Activated CD8-positive, alpha-beta memory T cell treated with anti-CD3 and anti-CD28 coated beads for 36 hours (primary cell): ENCODE measurements at regions not wholly inside any gene's neighbourhood (a gene's known extent, or its start where the extent isn't known, plus 50 kb on each side); places are given as distances from the start of the nearest gene placed in this dataset.

Experiments used
- CTCF ChIA-PET: fragments of 350-600 bp; sonication (Branson Sonifier 250); formaldehyde crosslinking; loops from one replicate; lab custom pipeline; 2021; ENCODE audit warnings: antibody characterized with exemption; lab: Charles Lee
- POLR2A ChIA-PET: fragments of 350-600 bp; sonication (Branson Sonifier 250); formaldehyde crosslinking; loops from one replicate; lab custom pipeline; 2021; ENCODE audit warnings: antibody characterized with exemption; lab: Charles Lee

- ChIA-PET CTCF (no interaction called here), POLR2A (no interaction called here)
Observed at GRCh38 chr6:19059102-19059501, 672.0 kb downstream of the RNF144B start.

DNA sequence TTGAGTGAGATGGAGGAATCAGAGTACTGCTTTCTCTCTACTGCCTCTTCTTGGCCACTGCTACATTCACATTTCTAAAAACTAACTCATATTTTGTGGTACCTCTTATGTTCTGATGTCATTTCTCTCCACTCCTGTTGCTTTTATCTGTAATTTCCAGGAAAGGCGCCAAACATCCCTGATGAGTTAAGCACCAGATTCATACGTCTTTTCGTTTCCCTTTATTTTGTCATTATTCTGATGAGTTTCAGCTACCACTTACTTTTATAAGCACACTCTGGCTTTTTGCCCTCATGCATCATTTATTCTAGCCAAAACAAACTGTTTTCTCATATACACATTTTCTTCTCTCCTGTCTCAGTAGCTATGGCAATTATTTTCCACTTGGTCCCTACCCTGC, 680.0 kb downstream of the RNF144B start:
- POLR2A ChIA-PET: no interaction called here
- CTCF ChIA-PET: no interaction called here

GRCh38 chr6:19070520-19070919, 683.4 kb downstream of the RNF144B start:
- ChIA-PET CTCF (no interaction called here), POLR2A (no interaction called here)

GRCh38 chr6:19083801-19084200, 696.7 kb downstream of the RNF144B start:
- ChIA-PET CTCF (no interaction called here), POLR2A (no interaction called here)

DNA sequence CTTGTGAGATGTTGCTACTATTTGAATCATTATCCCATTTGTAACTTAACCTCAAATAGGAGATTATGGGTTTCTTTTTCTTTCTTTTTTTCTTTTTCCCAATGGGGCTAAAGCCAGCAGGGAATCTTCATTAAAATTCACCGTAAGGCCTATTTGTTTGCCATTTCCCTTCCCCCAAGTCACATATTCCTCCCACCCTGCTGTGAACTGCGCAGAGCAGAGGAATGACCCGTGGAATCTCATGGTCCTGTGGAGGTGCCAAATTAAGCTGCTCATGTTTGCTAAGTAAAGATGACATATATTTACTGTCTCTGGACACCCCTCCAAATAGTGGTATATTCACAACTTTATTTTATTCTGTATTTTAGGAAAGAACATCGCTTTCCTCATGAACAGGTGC, 699.3 kb downstream of the RNF144B start:
- CTCF ChIA-PET: no interaction called here
- POLR2A ChIA-PET: no interaction called here

- ChIA-PET POLR2A (no interaction called here), CTCF (no interaction called here)
Observed at GRCh38 chr6:19087296-19087695, 700.1 kb downstream of the RNF144B start.

DNA sequence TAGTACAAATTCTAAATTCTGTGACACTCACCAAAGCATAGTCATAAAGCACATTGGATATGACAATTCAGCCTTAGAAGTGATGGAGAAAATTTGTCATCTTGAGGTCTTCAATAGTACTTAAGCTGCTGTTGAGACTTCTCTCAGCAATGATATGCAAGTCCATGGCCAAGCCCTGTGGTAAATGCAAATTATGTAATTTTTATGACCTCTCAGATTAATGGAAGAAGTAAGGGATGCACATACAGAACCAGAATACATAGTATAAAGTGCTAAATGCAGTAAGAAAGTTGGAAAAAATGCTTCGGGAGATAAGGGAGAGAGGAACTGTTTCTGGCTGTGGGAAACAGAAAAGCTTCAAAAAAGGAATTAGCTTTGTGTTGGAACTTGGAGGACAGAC, 700.7 kb downstream of the RNF144B start:
- ChIA-PET CTCF (no interaction called here), POLR2A (no interaction called here)

- ChIA-PET CTCF (no interaction called here), POLR2A (no interaction called here)
Observed at GRCh38 chr6:19100752-19101151, 713.6 kb downstream of the RNF144B start.

DNA sequence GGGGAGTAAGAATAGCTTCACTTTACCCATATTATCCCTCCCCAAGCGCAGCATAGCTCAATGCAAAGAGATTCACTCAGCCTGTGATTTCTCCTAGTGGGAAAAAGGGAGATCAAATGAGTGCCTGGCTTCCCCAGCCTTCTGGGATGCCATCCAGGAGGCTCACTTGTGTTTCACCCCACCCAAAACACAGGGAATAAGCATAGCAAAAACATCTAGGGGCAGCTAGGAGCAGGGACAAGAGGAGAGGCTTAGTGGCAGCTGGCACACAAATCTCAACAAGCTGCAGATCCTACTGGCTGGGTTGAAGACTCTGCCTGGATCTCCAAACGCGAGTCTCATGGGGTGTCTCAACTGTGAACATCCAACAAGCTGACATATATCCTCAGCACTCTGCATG, 715.8 kb downstream of the RNF144B start:
- POLR2A ChIA-PET: no interaction called here
- CTCF ChIA-PET: no interaction called here

DNA sequence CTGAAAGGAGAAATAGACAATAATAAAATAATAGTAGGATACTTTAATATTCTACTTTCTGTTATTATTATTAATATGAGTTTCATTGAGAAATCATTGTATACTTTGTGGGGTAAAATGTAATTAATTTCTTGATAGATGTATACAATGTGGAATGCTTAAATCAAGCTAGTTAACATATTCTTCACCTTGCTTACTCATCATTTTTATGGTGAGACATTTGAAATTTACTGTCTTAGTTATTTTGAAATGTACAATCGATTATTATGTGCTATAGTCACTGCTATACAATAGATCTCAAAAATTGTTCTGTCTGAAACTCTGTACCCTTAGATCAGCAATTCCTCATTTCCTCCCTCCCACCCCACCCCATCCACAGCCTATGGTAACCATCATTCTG, 720.3 kb downstream of the RNF144B start:
- CTCF ChIA-PET: no interaction called here
- POLR2A ChIA-PET: no interaction called here

GRCh38 chr6:19121521-19121920, 715.6 kb upstream of the ID4 start:
- ChIA-PET POLR2A (no interaction called here), CTCF (no interaction called here)

- CTCF ChIA-PET: no interaction called here
Observed at GRCh38 chr6:19127081-19127480, 710.1 kb upstream of the ID4 start.

DNA sequence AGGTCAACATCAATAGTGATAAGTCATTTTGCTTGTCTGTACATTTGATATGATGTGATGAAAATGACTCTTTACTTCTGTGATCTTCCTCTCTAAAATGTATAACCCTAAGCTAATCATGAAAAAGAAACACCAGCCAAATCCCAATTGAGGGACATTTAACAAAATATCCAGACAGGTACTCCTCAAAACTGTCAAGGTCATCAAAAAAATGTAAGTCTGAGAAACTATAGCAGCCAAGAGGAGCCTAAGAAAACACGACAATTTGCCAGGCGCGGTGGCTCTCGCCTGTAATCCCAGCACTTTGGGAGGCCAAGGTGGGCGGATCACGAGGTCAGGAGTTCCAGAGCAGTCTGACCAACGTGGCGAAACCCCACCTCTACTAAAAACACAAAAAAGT, 708.5 kb upstream of the ID4 start:
- ChIA-PET POLR2A (no interaction called here), CTCF (no interaction called here)

More at GRCh38 chr6:19127081-19127480, 710.1 kb upstream of the ID4 start:
- POLR2A ChIA-PET: no interaction called here

DNA sequence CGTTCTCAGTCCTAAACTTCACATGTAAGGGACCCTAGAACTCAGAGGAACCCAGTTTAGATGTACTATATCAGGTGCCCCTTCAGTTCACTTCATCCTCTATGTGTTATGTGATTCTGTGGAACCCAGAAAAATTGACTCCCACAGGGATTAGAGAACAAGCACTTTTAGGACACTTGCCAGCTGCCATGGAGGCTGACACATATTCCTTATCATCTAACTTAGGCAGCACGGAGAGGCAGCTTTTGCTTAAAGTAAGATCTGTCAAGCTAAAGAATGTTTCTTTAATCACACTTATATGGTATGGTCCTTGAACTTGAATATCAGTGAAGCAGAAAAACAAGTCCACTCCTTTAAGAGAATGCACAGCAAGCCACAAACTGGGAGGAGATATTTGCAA, 701.5 kb upstream of the ID4 start:
- POLR2A ChIA-PET: no interaction called here
- CTCF ChIA-PET: no interaction called here

GRCh38 chr6:19137505-19137904, 699.7 kb upstream of the ID4 start:
- ChIA-PET CTCF (no interaction called here), POLR2A (interaction anchor here (0.7 kb wide), 1 partner anchor 8 kb away, joined by 3 read pairs; no protein-coding TSS in a partner anchor)

- POLR2A ChIA-PET: no interaction called here
Observed at GRCh38 chr6:19142275-19142674, 694.9 kb upstream of the ID4 start.

GRCh38 chr6:19150307-19150706, 686.9 kb upstream of the ID4 start:
- ChIA-PET CTCF (no interaction called here), POLR2A (no interaction called here)

More at GRCh38 chr6:19142275-19142674, 694.9 kb upstream of the ID4 start:
- CTCF ChIA-PET: no interaction called here

DNA sequence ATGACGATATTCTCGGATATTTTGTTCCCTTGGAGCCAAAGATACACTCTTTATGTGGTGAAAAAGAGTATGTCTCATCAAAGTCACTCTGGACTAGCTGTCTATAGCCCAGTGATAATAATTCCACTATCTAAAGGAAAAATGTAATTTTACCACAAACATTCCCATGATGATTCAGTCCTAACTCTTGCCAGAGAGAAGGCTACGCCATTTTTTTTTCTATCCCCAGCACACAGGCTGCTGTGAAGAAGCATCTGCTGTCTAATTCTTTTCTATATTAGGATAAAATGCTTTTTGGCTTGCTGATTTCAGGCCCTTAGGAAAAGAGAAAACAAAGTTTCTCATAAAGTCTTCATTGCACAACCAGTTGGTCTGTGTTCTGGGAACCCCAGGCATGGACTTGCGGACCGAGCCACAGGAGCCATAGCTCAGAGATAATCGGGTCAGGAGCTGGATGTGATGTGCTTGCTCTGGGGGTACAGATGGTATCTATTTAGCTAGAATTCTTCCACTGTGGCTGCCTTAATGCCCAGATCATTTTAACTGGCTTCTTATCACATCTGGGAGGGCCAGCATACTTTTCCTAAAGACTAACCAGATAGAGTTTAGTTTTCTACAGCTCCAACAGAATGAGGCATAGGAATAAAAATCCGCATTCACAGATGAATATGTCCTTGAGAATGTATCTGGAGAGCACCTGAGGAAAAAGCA, 683.7 kb upstream of the ID4 start:
- ChIA-PET POLR2A (no interaction called here), CTCF (no interaction called here)

- ChIA-PET CTCF (no interaction called here), POLR2A (no interaction called here)
Observed at GRCh38 chr6:19153981-19154295, 683.2 kb upstream of the ID4 start.

DNA sequence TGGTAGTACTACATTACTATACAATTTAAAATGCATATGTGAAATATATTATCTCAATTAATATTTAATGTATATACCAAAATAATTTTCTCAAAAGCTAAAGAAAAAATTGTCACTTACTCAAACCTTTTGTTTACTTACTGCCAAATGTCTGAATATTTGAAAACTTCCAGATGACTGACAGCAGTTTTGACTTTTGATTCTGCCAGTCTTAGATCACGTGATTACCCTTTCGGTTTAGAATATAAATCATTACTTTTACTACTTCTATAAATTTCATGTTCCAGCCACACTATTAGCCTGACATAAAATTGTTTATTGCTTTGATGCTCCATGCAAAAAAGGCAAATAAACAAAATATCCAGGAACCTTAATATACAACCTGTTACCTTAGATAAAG, 680.7 kb upstream of the ID4 start:
- ChIA-PET CTCF (no interaction called here), POLR2A (no interaction called here)

DNA sequence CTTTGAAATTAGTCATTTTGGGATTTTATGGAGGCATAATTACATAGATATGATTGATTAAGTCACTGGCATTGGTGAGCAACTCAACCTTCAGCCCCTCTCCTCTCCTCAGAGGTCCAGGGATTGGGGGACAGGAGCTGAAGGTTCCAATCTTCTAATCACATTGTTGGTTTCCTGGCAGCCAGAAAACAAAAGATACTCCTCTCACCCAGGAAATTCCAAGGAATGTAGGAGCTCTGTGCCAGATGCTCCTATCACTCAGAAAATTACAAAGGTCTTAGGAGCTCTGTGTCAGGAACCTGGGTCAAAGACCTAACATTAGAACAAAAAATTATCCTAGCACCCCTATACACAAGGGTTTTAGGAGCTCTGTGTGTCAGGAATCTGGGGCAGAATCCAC, 679.7 kb upstream of the ID4 start:
- CTCF ChIA-PET: no interaction called here
- POLR2A ChIA-PET: no interaction called here

- ChIA-PET POLR2A (no interaction called here), CTCF (no interaction called here)
Observed at GRCh38 chr6:19158586-19158985, 678.6 kb upstream of the ID4 start.
